BE2C (cell line): ENCODE measurements at regions not wholly inside any gene's neighbourhood (a gene's known extent, or its start where the extent isn't known, plus 50 kb on each side); places are given as distances from the start of the nearest gene placed in this dataset.

ENCODE experiments used
- DNase-seq: peaks from one replicate; pipeline ENCODE4 v3.0.0-alpha.2; 2020
- H3K27me3 ChIP-seq: fragments of 250-450 bp; sonication (Bioruptor Pico); 2 replicates; pipeline ENCODE4 v1.5.1; 2020; ENCODE audit warnings: mild to moderate bottlenecking
- H3K36me3 ChIP-seq: fragments of 250-450 bp; sonication (Bioruptor Pico); 2 replicates; pipeline ENCODE4 v1.5.1; 2020; ENCODE audit warnings: mild to moderate bottlenecking
- H3K4me1 ChIP-seq: fragments of 250-450 bp; sonication (Bioruptor Pico); 2 replicates; pipeline ENCODE4 v1.5.1; 2020
- H3K4me3 ChIP-seq: 2 replicates; pipeline ENCODE4 v1.5.1; 2011; ENCODE audit warnings: low read depth, low read length
- H3K9me3 ChIP-seq: fragments of 250-450 bp; sonication (Bioruptor Pico); 2 replicates; pipeline ENCODE4 v1.5.1; 2020
- TF ChIP-seq, protein P1 (sequence below): IDR thresholded peaks from 2 replicates; pipeline ENCODE4 v1.5.1; 2012; ENCODE audit warnings: mild to moderate bottlenecking, low read depth, low read length

DNA sequence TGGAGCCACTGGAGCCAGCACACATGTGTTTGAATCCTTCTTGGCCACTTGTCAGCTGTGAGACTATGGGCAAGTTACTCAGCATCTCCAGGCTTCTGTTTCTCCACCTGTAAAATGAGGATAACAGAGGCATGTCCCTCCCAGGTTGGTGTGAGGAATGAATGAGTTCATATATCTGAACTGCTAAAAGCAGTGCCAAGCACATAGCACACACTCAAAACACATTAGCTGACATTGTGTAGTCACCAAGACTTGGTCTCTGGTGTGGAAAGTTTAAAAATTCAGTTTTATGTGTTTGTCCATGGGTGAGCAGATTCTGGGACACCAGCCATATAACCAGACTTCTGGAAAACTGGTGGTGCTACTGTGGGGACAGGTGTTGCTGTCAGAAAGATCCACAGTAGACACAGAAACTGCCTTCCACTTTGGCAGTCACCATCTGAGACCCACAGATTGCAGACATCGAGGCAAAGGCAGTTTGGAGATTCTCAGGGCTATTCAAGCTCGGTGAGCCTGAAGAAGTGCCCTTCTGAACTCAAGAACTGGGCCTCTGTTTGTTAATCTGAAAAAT, 115.8 kb downstream of the MRPL14 start:
- Histone ChIP-seq H3K4me1 (peaks cover 17% of the 10 kb centered on the region), H3K9me3 (no peaks in the 10 kb centered on the region), H3K4me3 (no peak overlapping the region), H3K27me3 (no peaks in the 10 kb centered on the region), H3K36me3 (no peaks in the 10 kb centered on the region)
- DNase-seq = no peak
- TF ChIP-seq, protein P1, sequence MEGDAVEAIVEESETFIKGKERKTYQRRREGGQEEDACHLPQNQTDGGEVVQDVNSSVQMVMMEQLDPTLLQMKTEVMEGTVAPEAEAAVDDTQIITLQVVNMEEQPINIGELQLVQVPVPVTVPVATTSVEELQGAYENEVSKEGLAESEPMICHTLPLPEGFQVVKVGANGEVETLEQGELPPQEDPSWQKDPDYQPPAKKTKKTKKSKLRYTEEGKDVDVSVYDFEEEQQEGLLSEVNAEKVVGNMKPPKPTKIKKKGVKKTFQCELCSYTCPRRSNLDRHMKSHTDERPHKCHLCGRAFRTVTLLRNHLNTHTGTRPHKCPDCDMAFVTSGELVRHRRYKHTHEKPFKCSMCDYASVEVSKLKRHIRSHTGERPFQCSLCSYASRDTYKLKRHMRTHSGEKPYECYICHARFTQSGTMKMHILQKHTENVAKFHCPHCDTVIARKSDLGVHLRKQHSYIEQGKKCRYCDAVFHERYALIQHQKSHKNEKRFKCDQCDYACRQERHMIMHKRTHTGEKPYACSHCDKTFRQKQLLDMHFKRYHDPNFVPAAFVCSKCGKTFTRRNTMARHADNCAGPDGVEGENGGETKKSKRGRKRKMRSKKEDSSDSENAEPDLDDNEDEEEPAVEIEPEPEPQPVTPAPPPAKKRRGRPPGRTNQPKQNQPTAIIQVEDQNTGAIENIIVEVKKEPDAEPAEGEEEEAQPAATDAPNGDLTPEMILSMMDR = no peak

DNA sequence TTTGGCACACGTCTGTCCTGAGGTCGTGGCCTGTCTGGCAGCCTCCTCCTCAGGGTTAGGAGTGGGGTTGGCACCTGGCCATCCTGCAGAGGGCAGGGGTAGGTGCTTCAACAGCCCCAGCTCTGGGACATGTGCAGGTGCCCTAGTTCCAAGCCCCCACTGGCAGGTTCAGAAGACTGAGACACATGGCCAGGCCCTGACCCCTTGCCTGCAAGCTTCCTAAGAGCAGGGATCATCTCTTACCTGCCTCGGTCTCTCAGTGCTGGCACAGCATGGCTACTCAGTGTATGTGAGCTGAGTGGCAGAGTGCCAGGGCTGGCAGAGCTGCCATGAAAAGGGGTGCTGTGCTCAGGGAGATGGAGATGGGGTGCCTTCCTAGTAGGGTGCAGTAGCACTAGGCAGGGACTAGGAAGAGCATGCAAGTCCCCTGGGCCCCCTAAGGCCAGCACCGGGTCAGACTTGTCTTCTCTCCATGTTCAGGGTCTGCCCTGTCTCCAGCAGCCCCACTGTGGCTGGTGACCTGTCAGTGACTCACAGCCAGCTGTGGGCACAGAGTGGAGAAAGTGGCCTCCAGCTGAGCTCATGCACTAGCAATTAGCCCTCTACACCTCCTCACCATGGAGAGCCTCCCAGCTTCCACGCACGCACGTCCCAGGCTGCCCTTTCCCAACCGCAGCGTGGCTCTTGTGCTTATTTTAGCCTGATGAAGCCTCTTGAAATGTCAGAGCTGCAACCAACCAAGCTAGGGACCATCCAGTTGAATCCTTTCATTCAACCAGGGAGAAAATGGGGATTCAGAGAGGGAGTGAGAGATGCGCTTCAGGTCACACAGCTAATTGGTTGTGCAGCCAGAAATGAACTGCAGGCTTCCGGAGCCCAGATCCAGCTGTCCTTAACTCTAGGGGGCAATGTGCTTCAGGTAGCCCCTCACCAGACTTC, 116.6 kb downstream of the MRPL14 start:
- no peak overlapping the region for H3K4me3 ChIP-seq
- TF ChIP-seq, protein P1 = peak; percentile 43
- H3K36me3 ChIP-seq = no peaks in the 10 kb centered on the region
- peaks cover 15% of the 10 kb centered on the region for H3K4me1 ChIP-seq
- peak; percentile 46 for DNase-seq
- H3K9me3 ChIP-seq = no peaks in the 10 kb centered on the region
- no peaks in the 10 kb centered on the region for H3K27me3 ChIP-seq

DNA sequence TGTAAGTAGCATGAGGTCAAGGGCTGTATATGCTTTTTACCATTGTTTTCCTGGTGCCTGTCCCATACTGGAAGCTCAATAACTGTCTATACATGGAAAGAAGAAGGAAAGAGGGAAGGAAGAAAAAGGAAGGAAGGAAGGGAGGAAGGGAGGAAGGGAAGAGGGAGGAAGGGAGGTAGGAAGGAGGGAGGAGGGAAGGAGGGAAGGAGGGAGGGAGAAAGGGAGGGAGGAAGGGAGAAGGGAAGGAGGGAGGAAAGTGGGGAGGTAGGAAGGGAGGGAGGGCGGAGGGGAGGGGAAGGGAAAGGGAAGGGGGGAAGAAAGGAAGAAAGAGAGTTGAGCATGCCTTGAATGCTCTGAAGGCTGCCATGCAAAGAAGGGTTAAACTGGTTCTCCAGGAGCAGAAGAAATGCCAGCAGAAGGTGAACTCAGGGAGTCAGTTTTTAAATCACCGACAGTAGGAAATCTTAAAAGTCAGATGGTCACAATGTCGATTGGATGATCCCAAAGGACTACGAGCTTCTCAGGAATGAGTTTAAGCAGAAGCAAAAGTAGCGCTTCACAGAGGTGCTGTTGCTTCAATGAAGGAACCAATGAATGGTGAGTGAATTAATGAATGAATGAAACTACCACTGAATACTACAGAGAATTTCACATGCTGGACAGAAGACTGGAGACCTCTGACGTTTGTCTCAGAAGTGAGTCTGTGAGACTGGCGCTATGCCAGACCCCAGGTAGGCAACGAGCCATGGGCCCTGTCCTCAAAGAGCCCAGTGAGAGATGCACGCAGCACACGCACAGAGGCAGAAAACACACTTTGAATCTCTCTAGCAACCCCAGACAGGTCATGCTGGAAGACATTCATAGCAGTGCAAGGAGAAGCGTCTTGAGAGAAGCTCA, 117.6 kb downstream of the MRPL14 start:
- no peaks in the 10 kb centered on the region for H3K36me3 ChIP-seq
- TF ChIP-seq, protein P1 = no peak
- peaks cover 18% of the 10 kb centered on the region for H3K4me1 ChIP-seq
- H3K9me3 ChIP-seq = no peaks in the 10 kb centered on the region
- no peak for DNase-seq
- H3K27me3 ChIP-seq = no peaks in the 10 kb centered on the region
- H3K4me3 ChIP-seq = no peak overlapping the region

DNA sequence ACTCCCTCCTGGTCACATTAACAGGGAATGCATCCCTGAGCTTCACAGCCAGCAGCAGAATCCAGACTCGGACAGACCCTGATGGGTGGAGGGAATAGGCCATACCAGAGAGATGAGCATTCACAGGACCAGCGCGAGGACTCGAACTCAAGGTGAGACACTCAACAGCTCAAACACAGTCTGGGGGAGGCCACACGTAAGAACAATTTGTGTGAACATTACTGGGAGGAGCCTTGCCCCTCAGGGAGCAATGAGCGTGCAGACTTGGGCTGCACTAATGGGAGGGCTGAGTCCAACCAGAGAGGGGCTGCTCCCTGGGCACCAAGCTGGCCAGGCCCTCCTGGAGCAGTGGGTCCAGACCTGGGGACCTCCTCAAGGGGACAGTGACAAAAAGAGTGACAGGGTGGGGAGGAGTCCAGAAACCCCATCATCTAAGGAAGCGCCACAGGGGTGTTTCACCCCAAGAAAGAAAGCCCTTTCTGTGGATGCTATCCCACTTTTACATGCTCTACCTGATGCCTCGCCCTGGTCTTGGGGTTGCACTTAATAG, 118.4 kb downstream of the MRPL14 start:
- Histone ChIP-seq H3K36me3 (no peaks in the 10 kb centered on the region), H3K4me3 (no peak overlapping the region), H3K9me3 (no peaks in the 10 kb centered on the region), H3K27me3 (no peaks in the 10 kb centered on the region), H3K4me1 (peaks cover 19% of the 10 kb centered on the region)
- DNase-seq = no peak
- TF ChIP-seq, protein P1 = no peak

DNA sequence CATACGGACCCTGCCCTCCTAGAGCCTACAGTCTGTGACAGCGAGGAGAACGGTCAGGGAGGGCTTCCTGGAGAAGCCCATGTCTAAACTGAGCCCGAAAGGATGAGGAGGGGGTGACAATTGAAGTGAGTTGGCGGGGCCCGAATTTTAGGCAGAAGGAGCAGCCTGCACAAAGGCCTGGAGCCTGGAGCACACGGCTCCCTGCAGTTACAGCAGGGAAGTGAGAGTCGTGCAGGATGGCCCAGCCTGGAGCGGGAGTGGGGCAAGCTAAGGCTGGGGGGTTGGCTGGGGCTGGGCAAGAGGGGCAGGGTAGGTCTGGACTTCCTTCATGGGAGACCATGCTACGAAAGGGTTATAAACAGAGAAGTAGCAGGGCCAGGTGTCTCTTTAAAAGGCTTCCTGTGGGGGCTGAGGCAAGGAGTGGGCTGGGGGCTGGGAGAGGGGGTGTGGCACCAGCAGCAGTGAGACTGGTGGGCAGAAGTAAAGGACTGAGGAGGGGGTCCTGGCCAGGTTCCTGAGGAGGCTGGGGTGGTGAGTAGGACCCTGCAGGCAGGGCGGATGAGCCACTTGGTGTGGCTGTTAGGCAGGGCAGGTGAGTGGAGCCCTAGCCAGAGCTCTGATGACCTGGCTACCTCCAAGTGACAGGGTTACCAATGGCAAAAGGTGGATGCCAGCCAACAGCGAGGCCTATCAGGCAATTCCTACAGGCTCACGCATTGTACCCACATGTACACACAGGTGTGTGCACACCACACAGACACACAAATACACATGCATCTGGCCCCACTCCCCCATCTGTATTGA, 119.2 kb downstream of the MRPL14 start:
- no peak for DNase-seq
- Histone ChIP-seq H3K4me1 (peaks cover 19% of the 10 kb centered on the region), H3K9me3 (no peaks in the 10 kb centered on the region), H3K4me3 (no peak overlapping the region), H3K36me3 (no peaks in the 10 kb centered on the region), H3K27me3 (no peaks in the 10 kb centered on the region)
- TF ChIP-seq, protein P1 = no peak
